ENCODE measurements at regions not wholly inside any gene's neighbourhood (a gene's known extent, or its start where the extent isn't known, plus 50 kb on each side); places are given as distances from the start of the nearest gene placed in this dataset.

DNA sequence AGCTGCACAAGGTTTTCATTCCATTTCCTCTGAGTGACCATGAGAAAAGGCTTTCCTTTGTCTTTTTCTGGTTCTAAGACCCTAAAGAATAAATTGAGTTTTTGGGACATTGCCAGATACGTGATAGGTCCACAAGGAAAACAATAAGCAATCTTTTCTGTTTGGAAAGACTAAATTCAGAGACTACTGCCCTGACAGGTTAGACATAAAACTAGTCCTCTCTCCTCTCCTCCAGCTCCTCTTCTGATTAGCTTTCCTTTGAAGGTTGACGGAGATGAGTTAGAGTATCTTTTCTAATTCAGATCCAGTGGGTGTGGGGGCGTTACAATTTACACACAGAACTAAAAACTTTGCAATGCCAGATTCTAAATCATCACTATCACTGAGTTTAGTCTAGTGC lies 57.8 kb upstream of the C1orf53 start:
- TF ChIP-seq POLR2AphosphoS5 (IDR thresholded peaks at IDR 0.05; ENCODE audit: low read depth, low read length): no peak
- TF ChIP-seq CEBPB (IDR thresholded peaks at IDR 0.05; ENCODE audit: low read depth, low read length): no peak
- no peak for TF ChIP-seq POLR2A (IDR thresholded peaks at IDR 0.05; ENCODE audit: control extremely low read depth in 1 of 2, low read depth in 2 of 2, low read length in 2 of 2)
- TF ChIP-seq EZH2 (IDR thresholded peaks at IDR 0.05; ENCODE audit: low read depth, low read length, severe bottlenecking): no peak
- no peak for TF ChIP-seq RFX5 (IDR thresholded peaks at IDR 0.05; ENCODE audit: borderline replicate concordance, low read depth, low read length)

Data from H1 (cell line).